HL-60 (cell line): ENCODE measurements at regions not wholly inside any gene's neighbourhood (a gene's known extent, or its start where the extent isn't known, plus 50 kb on each side); places are given as distances from the start of the nearest gene placed in this dataset.

Experiments used
- DNase-seq, 2 experiments: peaks; one replicate each; pipeline ENCODE4 v3.0.0-alpha.2; 2010 to 2020; ENCODE audit warnings: low read depth in 1 of 2, low spot score in 1 of 2
- H3K27ac ChIP-seq: fragments of 250-450 bp; sonication (Bioruptor Pico); replicated peaks from 2 replicates; pipeline ENCODE4 v1.5.1; 2020; ENCODE audit warnings: mild to moderate bottlenecking, moderate library complexity
- H3K27me3 ChIP-seq: fragments of 250-450 bp; sonication (Bioruptor Pico); 2 replicates; pipeline ENCODE4 v1.5.1; 2021; ENCODE audit warnings: mild to moderate bottlenecking, moderate library complexity; ENCODE audit not compliant: insufficient read depth, poor library complexity, severe bottlenecking
- H3K4me3 ChIP-seq: replicated peaks from 2 replicates; pipeline ENCODE4 v1.5.1; 2011; ENCODE audit warnings: mild to moderate bottlenecking, control low read depth, low read length; ENCODE audit not compliant: insufficient read depth
- CTCF ChIP-seq: IDR thresholded peaks from one replicate; pipeline ENCODE4 v1.5.1; 2011; ENCODE audit warnings: low read length, control low read depth, inconsistent platforms; ENCODE audit not compliant: insufficient read depth
- GABPA ChIP-seq: IDR thresholded peaks from 2 replicates; pipeline ENCODE4 v1.6.1; 2012; ENCODE audit warnings: low read depth
- POLR2AphosphoS5 ChIP-seq: IDR thresholded peaks from 2 replicates; pipeline ENCODE4 v1.6.1; 2012; ENCODE audit warnings: low read depth
- REST ChIP-seq: IDR thresholded peaks from 2 replicates; pipeline ENCODE4 v1.6.1; 2012; ENCODE audit warnings: low read depth; ENCODE audit not compliant: insufficient replicate concordance
- SPI1 ChIP-seq: IDR thresholded peaks from 2 replicates; pipeline ENCODE4 v1.6.1; 2012; ENCODE audit warnings: low read depth, mild to moderate bottlenecking, borderline replicate concordance

- H3K4me3 ChIP-seq: no peak overlapping the region
- no peak for DNase-seq
- H3K27me3 ChIP-seq: no peaks in the 10 kb centered on the region
- TF ChIP-seq POLR2AphosphoS5 (no peak), GABPA (no peak), CTCF (no peak), REST (no peak), SPI1 (no peak)
- no peak overlapping the region for H3K27ac ChIP-seq
Measured at GRCh38 chr5:62046191-62046590, 259.8 kb upstream of the KIF2A start.

- no peak for TF ChIP-seq REST
- TF ChIP-seq POLR2AphosphoS5: no peak
- TF ChIP-seq GABPA: no peak
- DNase-seq: no peak
- no peak overlapping the region for H3K4me3 ChIP-seq
- no peak overlapping the region for H3K27ac ChIP-seq
- no peaks in the 10 kb centered on the region for H3K27me3 ChIP-seq
Measured at GRCh38 chr5:62051747-62052146, 254.3 kb upstream of the KIF2A start.

GRCh38 chr5:62059960-62060359 lies 246.0 kb upstream of the KIF2A start:
- no peak overlapping the region for H3K4me3 ChIP-seq
- no peaks in the 10 kb centered on the region for H3K27me3 ChIP-seq
- H3K27ac ChIP-seq: no peak overlapping the region
- TF ChIP-seq REST: no peak
- no peak for TF ChIP-seq POLR2AphosphoS5
- no peak for TF ChIP-seq GABPA
- TF ChIP-seq CTCF: no peak
- no peak for TF ChIP-seq SPI1
- no peak for DNase-seq

- Histone ChIP-seq H3K27ac (no peak overlapping the region), H3K27me3 (no peaks in the 10 kb centered on the region), H3K4me3 (no peak overlapping the region)
- TF ChIP-seq REST: no peak
- TF ChIP-seq GABPA: no peak
- no peak for TF ChIP-seq CTCF
- no peak for TF ChIP-seq POLR2AphosphoS5
- no peak for TF ChIP-seq SPI1
- no peak for DNase-seq
Measured at GRCh38 chr5:62065050-62065449, 241.0 kb upstream of the KIF2A start.
